H1 (cell line): ENCODE measurements at regions not wholly inside any gene's neighbourhood (a gene's known extent, or its start where the extent isn't known, plus 50 kb on each side); places are given as distances from the start of the nearest gene placed in this dataset.

Experiments
- CTCF ChIA-PET: fragments of 300-600 bp; sonication (Branson Sonifier 250); formaldehyde crosslinking; loops from one replicate; lab custom pipeline; 2021; ENCODE audit not compliant: partially characterized antibody; lab: Charles Lee
- POLR2A ChIA-PET: fragments of 300-600 bp; sonication (Branson Sonifier 250); formaldehyde crosslinking; loops from one replicate; lab custom pipeline; 2021; ENCODE audit warnings: inconsistent platforms; ENCODE audit not compliant: partially characterized antibody; lab: Charles Lee
- DNase-seq, 2 experiments: peaks; one replicate each; pipeline versions ENCODE4 v3.0.0 to v3.0.0-alpha.2; 2010 to 2022; ENCODE audit warnings: low spot score in 2 of 2, low read depth in 1 of 2, mixed read lengths in 1 of 2
- FAIRE-seq: peaks from 2 replicates; lab custom pipeline; 2011; peaks lifted over from hg19 to GRCh38; lab: Jason Lieb, UNC
- H2AFZ ChIP-seq: 2 replicates; pipeline ENCODE4 v1.8.1; 2012; ENCODE audit warnings: low read length, inconsistent platforms
- H2AK5ac ChIP-seq: 2 replicates; pipeline ENCODE4 v1.6.1; 2013; ENCODE audit warnings: low read depth, low read length
- H2BK120ac ChIP-seq: replicated peaks from 2 replicates; pipeline ENCODE3; 2013; ENCODE audit warnings: low read depth, low read length, inconsistent platforms
- H2BK12ac ChIP-seq: 2 replicates; pipeline ENCODE4 v1.6.1; 2013; ENCODE audit warnings: low read depth, low read length
- H2BK15ac ChIP-seq: 2 replicates; pipeline ENCODE4 v1.6.1; 2013; ENCODE audit warnings: low read length
- H2BK20ac ChIP-seq: 2 replicates; pipeline ENCODE4 v1.6.1; 2013; ENCODE audit warnings: low read length
- H2BK5ac ChIP-seq: 2 replicates; pipeline ENCODE4 v1.6.1; 2013; ENCODE audit warnings: low read depth, low read length
- H3K14ac ChIP-seq: 2 replicates; pipeline ENCODE4 v1.6.1; 2013; ENCODE audit warnings: inconsistent platforms; ENCODE audit not compliant: insufficient read length
- H3K18ac ChIP-seq: 2 replicates; pipeline ENCODE4 v1.6.1; 2013; ENCODE audit warnings: low read length; ENCODE audit errors: extremely low read depth
- H3K23ac ChIP-seq: 2 replicates; pipeline ENCODE4 v1.6.1; 2013; ENCODE audit warnings: inconsistent platforms; ENCODE audit not compliant: insufficient read length
- H3K23me2 ChIP-seq: 2 replicates; pipeline ENCODE4 v1.6.1; 2013; ENCODE audit warnings: low read depth, low read length
- H3K27ac ChIP-seq: 2 replicates; pipeline ENCODE4 v1.6.1; 2011; ENCODE audit warnings: low read depth, low read length, inconsistent platforms
- H3K27me3 ChIP-seq, 4 experiments: replicated peaks in 1 of 4; 1 replicate in 1 of 4; 2 replicates in 3 of 4; pipeline versions ENCODE4 v1.6.1 to v1.8.1; 2011 to 2013; ENCODE audit warnings: low read length in 3 of 4, mild to moderate bottlenecking in 3 of 4, inconsistent platforms in 2 of 4, mixed read lengths in 2 of 4, moderate library complexity in 1 of 4; ENCODE audit not compliant: control insufficient read depth in 3 of 4, insufficient read depth in 3 of 4; ENCODE audit errors: extremely low read depth in 1 of 4
- H3K36me3 ChIP-seq, 4 experiments: 2 replicates each; pipeline versions ENCODE4 v1.6.1 to v1.8.1; 2011 to 2013; ENCODE audit warnings: mild to moderate bottlenecking in 4 of 4, low read length in 3 of 4, moderate library complexity in 2 of 4, control low read depth in 1 of 4, inconsistent platforms in 1 of 4; ENCODE audit not compliant: insufficient read depth in 4 of 4, control insufficient read depth in 2 of 4
- H3K4ac ChIP-seq: replicated peaks from 2 replicates; pipeline ENCODE3; 2013; ENCODE audit warnings: low read length, low read depth, mixed read lengths, inconsistent platforms; ENCODE audit not compliant: insufficient read length
- H3K4me1 ChIP-seq, 4 experiments: replicated peaks in 1 of 4; 1 replicate in 1 of 4; 2 replicates in 3 of 4; pipeline versions ENCODE4 v1.6.1 to v1.8.1; 2011 to 2013; ENCODE audit warnings: low read length in 3 of 4, inconsistent platforms in 2 of 4, mixed read lengths in 1 of 4; ENCODE audit not compliant: insufficient read depth in 4 of 4, control insufficient read depth in 3 of 4
- H3K4me2 ChIP-seq, 2 experiments: 2 replicates each; pipeline versions ENCODE4 v1.6.1 to v1.8.1; 2011 to 2013; ENCODE audit warnings: low read depth in 2 of 2, low read length in 2 of 2, control low read depth in 1 of 2, inconsistent platforms in 1 of 2, mild to moderate bottlenecking in 1 of 2; ENCODE audit not compliant: insufficient read depth in 1 of 2
- H3K4me3 ChIP-seq, 4 experiments: fragments of 200-600, 300-600 bp in 1 of 4; sonication (generic), shearing (Covaris generic), sonication (Bioruptor Twin) in 1 of 4; 2 replicates each; pipeline versions ENCODE4 v1.5.1 to v1.8.1; 2011 to 2016; ENCODE audit warnings: low read length in 4 of 4, low read depth in 3 of 4, control low read depth in 2 of 4, inconsistent platforms in 2 of 4, mild to moderate bottlenecking in 2 of 4, mixed read lengths in 1 of 4, moderate library complexity in 1 of 4; ENCODE audit not compliant: insufficient read depth in 2 of 4; ENCODE audit errors: extremely low read depth in 1 of 4
- H3K56ac ChIP-seq: replicated peaks from 2 replicates; pipeline ENCODE3; 2013; ENCODE audit warnings: low read depth, mild to moderate bottlenecking, mixed read lengths, low read length, inconsistent platforms; ENCODE audit not compliant: insufficient read length
- H3K79me1 ChIP-seq: 2 replicates; pipeline ENCODE4 v1.6.1; 2013; ENCODE audit warnings: low read depth, low read length, control low read depth
- H3K79me2 ChIP-seq, 2 experiments: 2 replicates each; pipeline versions ENCODE4 v1.6.1 to v1.8.1; 2012 to 2013; ENCODE audit warnings: low read length in 2 of 2, mild to moderate bottlenecking in 2 of 2, inconsistent platforms in 1 of 2; ENCODE audit not compliant: insufficient read depth in 2 of 2, control insufficient read depth in 1 of 2
- H3K9ac ChIP-seq, 4 experiments: replicated peaks in 1 of 4; 1 replicate in 1 of 4; 2 replicates in 3 of 4; pipeline versions ENCODE4 v1.6.1 to v1.8.1; 2011 to 2013; ENCODE audit warnings: low read depth in 3 of 4, low read length in 3 of 4, control low read depth in 2 of 4, mild to moderate bottlenecking in 2 of 4, moderate library complexity in 2 of 4, inconsistent platforms in 1 of 4; ENCODE audit errors: extremely low read depth in 1 of 4
- H3K9me3 ChIP-seq, 2 experiments: 2 replicates each; pipeline versions ENCODE4 v1.6.1 to v1.8.1; 2012 to 2013; ENCODE audit warnings: mild to moderate bottlenecking in 2 of 2, moderate library complexity in 2 of 2, control low read depth in 1 of 2, inconsistent platforms in 1 of 2, low read depth in 1 of 2, low read length in 1 of 2, mixed read lengths in 1 of 2; ENCODE audit not compliant: insufficient read depth in 2 of 2
- H4K20me1 ChIP-seq, 2 experiments: replicated peaks in 1 of 2; 2 replicates each; pipeline versions ENCODE3 to v1.8.1; 2011 to 2013; ENCODE audit warnings: inconsistent platforms in 2 of 2, low read length in 2 of 2, mild to moderate bottlenecking in 1 of 2; ENCODE audit not compliant: insufficient read depth in 2 of 2, control insufficient read depth in 1 of 2
- H4K5ac ChIP-seq: 2 replicates; pipeline ENCODE4 v1.6.1; 2013; ENCODE audit warnings: low read length, low read depth, mixed read lengths, inconsistent platforms; ENCODE audit not compliant: insufficient read length
- H4K8ac ChIP-seq: 2 replicates; pipeline ENCODE4 v1.8.0; 2013; ENCODE audit warnings: mild to moderate bottlenecking, moderate library complexity, low read length, inconsistent platforms; ENCODE audit not compliant: insufficient read depth; ENCODE audit errors: extremely low read depth
- H4K91ac ChIP-seq: replicated peaks from 2 replicates; pipeline ENCODE3; 2013; ENCODE audit warnings: low read length, mixed read lengths, inconsistent platforms; ENCODE audit not compliant: insufficient read length
- JUND ChIP-seq: IDR thresholded peaks from 2 replicates; pipeline ENCODE4 v1.6.1; 2011; ENCODE audit warnings: mild to moderate bottlenecking, improper control_type of control experiment, low read length
- WGBS, 2 experiments: shearing (Covaris generic) in 1 of 2; methylation state at CpG; one replicate each; pipeline versions ENCODE4 v1.1.6 to v1.1.7; 2013 to 2015; ENCODE audit warnings: low lambda C conversion rate in 2 of 2, mixed read lengths in 2 of 2, inconsistent platforms in 1 of 2, low coverage in 1 of 2, missing lambda C conversion rate in 1 of 2; ENCODE audit not compliant: insufficient replicate concordance in 2 of 2, insufficient coverage in 1 of 2, insufficient read length in 1 of 2; ENCODE audit errors: extremely low coverage in 1 of 2, missing lambda C conversion rate in 1 of 2; 5-methylcytosine and 5-hydroxymethylcytosine counted together

DNA sequence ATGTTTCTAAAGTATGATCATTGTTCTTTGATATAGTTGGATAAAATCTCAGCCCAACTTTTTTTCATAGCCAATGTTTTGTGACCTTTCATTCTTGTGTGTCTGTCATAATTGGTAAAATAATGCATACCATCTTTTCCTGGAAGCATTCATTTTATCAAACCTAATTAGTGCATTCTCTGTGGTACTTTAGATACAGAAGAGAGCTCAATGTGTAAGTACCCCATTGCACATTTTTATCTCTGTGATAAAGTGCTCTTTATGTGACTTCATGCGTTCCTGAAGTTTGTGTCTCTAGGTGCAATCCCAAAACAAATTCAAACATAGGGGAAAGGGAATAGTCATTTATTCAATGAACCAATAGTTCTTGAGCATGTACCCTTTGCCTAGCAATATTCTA, 628.5 kb downstream of the GBE1 start:
- Histone ChIP-seq H3K36me3 (no peaks in the 10 kb centered on the region), H2BK20ac (no peak overlapping the region), H2BK120ac (no peak overlapping the region), H2BK5ac (no peak overlapping the region), H3K23me2 (no peaks in the 10 kb centered on the region; the same call in 1 of the 2 replicates), H3K79me1 (no peaks in the 10 kb centered on the region), H2BK15ac (no peak overlapping the region), H3K79me2 (no peaks in the 10 kb centered on the region), H3K9me3 (peaks cover 0 to 2% of the 10 kb centered on the region in 2 experiments; a peak in 1 of 4 replicates), H2AFZ (no peak overlapping the region), H3K4ac (no peak overlapping the region), H3K4me1 (no peaks in the 10 kb centered on the region), H4K20me1 (no peaks in the 10 kb centered on the region)
- no peak for TF ChIP-seq JUND
- TF ChIP-seq, all 59 proteins: peak for 0
- Histone ChIP-seq H3K9ac (no peak overlapping the region), H2AK5ac (no peak overlapping the region), H4K5ac (no peak overlapping the region), H3K14ac (no peak overlapping the region), H4K91ac (no peak overlapping the region), H3K4me3 (no peak overlapping the region), H3K56ac (no peak overlapping the region), H3K27ac (no peak overlapping the region), H2BK12ac (no peak overlapping the region), H3K18ac (no peak overlapping the region), H3K4me2 (no peak overlapping the region), H3K23ac (no peak overlapping the region), H3K27me3 (no peaks in the 10 kb centered on the region), H4K8ac (no peak overlapping the region)
- 91% methylated on average over 1 of the region's 1 CpG; no CpG with 5 or more reads in 1 of the 2 experiments for WGBS, 2 experiments
- DNase-seq, result no peak
- CTCF ChIA-PET, result no interaction called here
- POLR2A ChIA-PET, result no interaction called here
- FAIRE-seq, result no peak
